Tongue (tissue), 1 donor: ENCODE measurements at regions not wholly inside any gene's neighbourhood (a gene's known extent, or its start where the extent isn't known, plus 50 kb on each side); places are given as distances from the start of the nearest gene placed in this dataset.
A peak's percentile ranks its signal among the peaks of the same experiment; 100 is the strongest.

ENCODE experiments used
- DNase-seq: peaks from one replicate; pipeline ENCODE4 v3.0.0-alpha.2; 2015

DNA sequence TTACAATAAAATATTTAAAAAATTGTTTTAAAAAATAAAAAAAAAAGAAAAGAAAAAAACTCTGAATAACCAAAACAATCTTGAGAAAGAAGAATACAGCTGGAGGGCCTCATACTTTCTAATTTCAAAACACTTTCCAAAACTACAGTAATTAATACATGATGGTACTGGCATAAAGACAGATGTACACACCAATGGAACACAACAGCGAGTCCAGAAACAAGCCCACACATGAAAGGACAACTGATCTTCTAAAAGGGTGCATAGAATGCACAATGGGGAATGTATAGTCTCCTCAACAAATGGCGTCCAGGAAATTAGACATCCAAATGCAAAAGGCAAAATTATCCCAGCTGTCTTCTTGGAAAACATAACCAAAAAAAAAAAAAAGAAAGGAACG is 99.6 kb downstream of the LURAP1L start:
- no peak for DNase-seq

DNA sequence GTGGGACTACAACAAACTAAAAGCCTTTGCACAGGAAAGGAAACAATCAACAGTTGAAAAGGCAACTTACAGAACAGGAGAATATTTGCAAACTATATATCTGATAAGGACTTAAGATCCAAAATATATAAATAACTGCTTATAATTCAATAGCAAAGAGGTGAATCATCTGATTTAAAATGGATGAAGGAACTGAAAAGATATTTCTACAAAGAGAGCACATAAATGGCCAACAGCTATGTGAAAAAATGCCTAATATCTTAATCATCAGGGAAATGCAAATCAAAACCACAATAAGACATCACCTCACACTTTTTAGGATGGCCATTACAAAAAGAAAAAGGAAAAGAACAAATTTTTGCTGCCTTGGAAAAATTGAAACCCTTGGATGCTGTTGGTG is 100.4 kb downstream of the LURAP1L start:
- DNase-seq = no peak

DNA sequence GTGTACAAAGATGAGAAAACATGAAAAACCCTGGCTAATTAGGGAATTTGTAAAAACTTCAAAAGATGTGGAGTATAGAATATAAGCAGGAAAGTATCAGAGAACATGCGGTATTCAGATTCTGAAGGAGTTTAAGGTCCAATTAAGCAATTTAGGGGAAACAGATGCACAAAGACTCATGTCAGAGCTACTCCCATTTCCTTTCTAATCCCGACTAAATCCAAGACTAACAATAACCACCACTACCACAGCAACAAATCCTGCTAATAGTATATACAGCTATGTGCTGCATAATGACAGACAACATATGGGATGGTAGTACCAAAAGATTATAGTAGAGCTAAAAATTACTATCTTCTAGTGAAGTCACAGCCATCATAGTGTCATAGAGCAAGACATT is 102.1 kb downstream of the LURAP1L start:
- peak; percentile 38 for DNase-seq

DNA sequence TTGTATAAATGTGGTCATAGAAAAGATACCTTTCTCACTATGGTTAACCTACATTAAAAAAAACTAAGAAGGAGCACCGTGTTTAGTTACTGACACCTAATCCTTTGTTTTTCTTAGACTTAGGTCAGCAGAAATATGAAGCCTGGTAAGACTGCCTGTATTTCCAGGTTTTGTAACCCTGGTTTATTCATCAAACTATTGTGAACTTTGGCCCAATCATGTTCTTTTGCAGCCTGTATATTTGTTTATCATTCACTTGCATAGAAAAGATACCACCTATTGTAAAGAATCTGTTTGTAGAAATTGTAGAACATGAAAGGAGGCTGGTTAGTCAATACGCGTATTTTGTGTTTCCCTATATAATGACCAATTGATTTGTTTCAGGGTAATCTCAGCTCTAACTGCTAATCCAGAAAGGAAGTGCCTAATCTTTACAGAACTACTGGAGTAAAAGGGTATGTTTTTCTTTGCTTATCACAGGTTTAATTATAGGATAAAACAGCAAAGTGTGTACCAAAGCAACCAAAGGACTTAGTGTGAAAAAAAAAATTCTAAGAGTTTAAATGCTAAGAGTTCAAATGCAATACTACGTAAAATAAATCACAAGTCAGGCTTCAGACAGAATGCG is 103.6 kb downstream of the LURAP1L start:
- DNase-seq = no peak

DNA sequence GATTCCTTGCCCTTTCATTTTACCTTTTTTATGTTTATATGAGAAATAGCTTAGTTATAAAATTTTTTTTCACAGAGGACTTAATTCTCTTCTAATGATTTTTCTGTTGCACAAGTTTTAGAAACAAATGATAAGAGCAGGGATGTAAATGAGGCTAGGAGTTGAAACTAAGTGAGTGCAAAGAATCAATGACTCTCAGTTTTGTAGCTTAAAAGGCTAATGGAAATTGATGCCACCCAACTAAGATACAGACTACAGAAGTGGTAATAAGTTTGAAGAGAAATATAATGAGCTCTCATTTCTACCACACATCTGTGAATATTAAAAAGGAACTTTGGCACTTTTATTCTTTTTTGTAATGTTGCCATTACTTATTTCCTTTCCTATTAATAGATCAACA is 105.1 kb downstream of the LURAP1L start:
- DNase-seq = no peak

DNA sequence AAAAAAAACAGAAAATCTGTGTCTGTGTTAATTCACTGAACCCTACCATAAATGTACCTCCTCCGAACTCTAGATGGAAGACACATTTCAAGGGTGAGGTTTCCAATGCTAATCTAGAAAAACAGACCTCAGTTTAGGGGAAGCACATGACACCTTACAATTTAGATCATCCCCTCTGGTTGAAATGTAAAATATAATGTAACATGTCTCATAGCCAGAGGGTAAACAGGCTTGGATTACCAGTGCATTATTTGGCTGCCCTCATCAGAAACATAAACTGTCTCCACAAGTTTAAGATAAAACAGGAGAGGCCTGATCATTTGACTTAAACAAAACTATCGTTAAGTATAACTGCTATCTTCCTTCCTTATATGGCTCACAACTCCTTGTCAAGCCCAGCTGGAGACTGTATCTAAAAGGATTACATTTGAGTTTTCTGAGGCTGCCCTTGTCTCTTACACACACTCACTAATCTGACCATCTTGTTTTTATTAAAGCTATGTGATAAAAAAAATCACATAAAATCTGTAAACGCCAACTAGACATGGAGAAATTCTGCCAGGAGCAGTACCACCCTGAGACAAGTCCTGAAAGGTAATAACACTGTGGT is 105.7 kb downstream of the LURAP1L start:
- DNase-seq = no peak

DNA sequence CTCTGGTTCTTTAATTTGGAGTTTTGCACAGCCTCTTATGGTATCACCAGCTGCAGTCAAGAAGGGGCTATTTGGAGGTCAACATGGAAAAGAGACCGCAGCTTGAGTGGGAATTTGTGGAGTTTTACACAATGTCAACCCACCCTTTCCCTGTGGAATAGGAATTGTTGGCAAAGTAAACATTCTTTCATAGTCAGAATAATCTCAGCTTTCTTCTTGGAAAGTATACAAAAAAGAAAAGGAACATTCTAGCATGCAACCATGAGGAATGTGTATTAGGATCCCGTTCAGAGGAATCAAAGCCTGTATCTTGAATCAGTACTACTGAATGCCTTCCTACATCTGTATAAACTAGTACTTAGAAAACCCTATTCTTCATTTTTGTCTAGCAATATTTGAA is 107.6 kb downstream of the LURAP1L start:
- peak; percentile 80 for DNase-seq

DNA sequence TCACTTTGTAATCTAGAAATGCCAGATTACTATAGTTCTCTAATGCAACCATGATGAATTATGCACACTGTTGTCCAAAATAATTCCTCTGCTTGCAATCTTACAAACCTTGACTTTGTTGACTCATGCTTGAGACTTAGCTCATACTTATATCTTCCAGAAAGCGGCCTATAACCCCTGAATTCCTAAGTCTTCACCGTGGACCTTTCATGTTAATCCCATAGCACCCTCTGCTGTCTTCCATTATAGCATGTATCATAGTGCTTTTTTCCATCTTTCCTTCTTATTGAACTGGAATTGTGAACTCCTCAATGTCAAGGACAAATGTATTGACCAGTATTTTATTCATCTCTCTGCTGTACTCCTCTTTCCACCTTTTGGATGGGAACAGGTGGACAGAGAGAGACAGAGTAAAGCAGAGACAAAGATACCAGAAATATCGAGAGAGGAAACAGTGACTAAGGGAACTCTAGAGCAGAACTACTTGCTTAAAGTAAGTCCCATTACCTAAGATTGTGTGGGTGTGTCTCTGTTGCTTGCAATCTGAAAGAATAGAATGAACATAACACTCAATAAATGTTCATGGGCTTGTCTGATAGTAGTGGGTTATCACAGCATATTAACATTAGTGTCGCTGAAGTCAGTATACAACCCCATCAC is 110.0 kb downstream of the LURAP1L start:
- DNase-seq = no peak

DNA sequence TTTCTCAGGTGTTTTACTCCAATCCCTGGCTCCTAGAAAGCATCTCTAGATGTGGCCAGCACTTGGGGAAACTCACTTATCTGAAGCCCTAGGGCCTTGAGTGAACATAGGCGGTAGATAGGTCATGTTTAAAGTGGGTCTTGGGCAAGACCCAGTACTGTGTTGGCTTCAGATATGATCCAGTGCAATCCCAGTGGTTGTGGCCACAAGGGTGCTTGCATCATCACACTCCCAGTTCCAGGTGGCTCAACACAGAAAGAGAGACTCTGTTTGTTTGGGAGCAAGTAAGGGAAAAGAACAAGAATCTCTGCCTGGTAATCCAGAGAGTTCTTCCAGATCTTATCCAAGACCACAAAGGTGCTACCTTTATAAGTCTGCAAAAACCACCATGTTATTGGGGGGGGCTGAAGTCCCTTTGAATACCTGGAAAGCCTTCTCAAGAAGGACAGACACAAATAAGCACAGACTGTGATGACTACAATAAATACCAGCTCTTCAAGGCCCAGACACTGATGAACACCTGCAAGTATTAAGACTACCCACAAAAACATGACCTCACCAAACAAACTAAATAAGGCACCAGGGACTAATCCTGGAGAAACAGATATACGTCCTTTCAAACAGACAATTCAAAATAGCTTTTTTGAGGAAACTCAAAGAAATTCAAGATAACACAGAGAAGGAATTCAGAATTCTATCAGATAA is 114.7 kb downstream of the LURAP1L start:
- DNase-seq = no peak

DNA sequence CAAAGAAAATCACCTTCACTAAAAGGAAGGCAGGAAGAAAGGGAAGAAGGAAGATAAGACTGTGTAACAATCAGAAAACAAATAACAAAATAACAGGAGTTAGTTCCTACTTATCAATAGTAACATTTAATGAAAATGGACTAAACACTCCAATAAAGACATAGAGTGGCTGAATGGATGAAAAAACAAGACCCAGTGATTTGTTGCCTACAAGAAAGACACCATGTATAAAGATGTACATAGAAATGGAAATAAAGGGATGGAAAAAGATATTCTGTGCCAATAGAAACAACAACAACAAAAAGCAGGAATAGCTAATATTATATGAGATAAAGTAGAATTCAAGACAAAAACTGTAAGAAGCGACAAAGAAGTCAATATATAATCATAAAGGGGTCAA is 116.8 kb downstream of the LURAP1L start:
- DNase-seq = no peak

DNA sequence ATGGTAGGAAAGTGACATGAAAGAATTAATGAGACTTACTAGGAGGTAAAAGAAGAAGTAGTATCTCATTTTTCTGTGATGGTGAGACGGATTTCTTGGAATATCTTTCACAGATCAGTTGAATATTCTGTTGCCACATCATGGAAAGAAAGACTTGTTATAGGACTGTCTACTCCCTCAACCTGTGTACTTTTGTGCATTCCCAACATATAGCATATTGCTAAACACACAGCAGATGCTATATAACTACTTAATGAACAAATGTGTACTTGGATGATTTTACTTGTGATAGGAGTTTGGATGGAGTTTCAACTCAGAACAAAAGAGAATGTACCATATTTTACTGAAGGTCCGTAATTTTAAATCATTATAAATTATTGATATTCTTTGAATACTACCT is 128.5 kb downstream of the LURAP1L start:
- no peak for DNase-seq

DNA sequence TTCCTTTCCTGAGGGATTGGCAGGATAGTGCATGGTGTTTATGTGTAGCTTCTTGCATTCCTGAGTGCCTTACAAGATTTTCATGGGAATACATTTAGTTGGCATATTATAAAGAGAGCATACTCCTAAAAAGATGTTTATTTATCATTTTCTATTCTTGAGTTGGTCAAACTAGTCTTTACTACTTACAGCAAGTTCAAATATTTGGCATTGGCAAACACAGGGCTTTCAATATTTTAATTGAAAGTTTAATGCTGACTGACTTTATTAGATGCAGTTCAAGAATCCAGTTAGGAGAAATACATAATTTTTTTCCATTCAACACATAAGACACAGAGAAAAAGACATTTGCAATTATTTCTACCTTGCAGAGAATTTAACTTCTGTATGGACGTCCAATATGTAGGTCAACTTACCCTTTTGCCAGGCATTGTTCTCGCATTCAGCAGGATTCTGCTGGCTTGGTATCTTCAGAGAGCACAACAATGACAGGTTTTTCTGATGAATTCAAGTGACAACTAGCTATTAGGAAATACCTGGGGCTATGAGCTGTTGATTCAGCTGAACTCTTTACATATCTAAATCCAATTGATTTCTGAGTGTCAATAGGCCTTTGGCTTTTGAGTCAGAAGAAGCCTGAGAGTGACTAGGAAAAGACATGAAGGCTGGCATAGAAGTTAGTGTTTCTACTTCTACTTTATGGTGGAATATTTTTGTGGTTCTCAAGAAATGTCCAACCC is 129.6 kb downstream of the LURAP1L start:
- DNase-seq = no peak

DNA sequence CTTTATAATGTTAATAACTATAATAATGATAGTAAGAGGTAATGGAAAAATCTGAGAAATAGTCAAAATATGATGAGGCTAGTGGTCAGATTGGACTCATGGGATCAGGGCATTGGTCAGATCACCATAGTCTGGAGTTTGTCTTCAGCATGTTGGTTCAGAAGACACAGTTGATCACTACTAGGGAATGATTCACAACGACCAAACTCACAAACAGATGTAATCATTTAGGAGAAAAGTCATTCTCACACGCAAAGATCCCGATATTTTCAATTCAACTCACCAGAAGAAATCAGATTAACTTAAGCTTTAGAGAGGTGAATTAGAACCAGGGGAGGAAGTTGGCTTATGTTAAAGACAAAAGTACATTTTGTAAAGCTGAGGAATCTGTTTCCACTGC is 131.8 kb downstream of the LURAP1L start:
- no peak for DNase-seq

DNA sequence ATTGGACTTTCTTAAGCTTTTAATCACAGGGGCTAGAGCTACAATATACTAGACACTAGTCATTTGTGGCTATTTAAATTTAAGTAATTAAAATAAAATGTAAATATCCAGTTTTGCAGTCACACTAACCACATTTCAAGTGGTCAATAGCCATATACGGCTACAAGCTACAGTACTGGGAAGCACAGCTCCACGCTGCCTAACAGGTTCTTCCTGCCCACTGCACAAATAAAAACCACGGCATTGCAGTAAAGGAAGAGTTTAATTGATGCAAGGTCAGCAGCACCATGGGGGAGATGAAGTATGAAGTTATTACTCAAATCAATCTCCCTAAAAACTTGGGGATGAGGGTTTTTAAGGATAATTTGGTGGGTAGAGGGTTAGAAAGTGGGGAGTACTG is 134.1 kb downstream of the LURAP1L start:
- no peak for DNase-seq

DNA sequence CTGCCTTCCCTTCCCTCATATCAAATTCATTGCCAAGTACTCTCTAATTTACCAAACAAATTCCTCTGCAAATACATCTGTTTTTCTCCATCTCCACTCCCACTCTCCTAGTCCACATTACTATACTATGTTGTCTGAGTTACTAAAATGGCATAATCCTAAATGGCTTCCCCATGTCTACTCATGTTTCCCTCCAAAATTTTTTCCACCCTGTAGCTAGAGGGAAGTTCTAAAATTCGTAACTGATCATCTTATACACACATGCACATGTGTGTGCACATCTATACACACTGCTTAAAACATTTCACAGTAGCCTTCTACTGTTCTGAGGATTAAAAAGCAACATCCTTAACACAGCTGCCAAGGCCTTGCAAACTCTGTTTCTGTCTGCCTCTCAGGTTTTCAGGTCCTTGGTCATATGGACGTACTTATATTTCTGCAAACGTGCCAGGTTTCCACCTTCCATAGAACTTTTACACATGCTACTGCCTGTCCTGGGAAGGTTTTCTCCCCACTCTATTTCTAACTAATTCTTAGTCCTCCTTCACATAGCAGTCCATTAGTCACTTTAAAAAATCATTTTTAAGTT is 140.6 kb downstream of the LURAP1L start:
- peak; percentile 71 for DNase-seq

DNA sequence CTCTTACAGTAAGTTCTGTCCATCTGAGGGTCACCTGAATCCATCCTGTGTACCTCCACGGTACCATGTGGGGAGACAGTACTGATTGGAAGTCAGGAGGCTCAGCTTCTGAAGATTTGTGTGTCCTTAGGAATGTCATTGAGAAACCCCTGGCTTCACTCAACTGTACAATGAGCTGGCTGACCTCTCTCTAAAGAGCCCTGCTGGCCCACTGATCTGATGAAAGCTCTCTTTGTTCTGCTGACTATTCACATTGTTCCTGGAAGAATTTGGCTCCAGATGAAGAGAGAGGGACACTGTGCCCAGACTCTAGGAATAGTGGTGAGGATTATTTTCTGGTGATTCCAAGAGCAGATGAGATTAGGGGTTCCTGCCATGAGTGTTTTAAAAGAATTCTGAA is 141.2 kb downstream of the LURAP1L start:
- DNase-seq = peak; percentile 30

DNA sequence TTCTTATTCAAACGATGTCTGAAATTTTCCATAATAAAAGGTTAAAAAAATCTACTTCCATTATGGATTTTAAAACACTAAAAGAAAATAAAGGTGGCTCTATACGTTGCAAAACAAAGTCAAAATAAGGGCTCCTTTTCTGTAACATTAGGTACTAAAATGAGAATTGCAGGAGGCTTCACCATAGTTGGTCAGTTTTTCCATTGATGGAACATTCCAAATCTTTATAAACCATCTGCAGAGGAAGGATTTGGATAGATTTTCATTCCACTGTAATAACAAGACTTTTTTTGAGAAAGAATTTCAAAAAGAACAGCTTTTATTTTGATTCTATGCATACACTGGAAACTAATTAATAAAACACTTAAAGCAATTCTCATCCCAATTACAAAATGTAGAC is 145.6 kb downstream of the LURAP1L start:
- no peak for DNase-seq

DNA sequence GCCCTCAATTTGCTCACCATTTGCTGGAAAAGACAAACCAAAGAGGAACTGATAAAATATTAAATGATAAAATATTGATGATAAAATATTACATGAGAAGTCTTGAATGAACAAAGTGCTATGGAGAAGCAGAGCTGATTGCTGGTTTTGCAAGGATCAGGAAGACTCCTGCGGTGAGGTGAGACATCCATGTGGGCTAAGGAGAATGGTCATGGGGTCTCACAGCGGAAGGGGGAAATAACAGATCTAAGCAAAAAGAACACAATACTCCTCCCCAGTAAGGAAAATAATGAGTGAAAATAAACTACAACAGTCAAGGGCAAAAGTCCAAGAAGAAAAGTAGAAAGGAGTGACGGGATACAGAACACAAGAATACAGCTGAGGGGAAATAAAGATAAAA is 146.8 kb downstream of the LURAP1L start:
- no peak for DNase-seq

DNA sequence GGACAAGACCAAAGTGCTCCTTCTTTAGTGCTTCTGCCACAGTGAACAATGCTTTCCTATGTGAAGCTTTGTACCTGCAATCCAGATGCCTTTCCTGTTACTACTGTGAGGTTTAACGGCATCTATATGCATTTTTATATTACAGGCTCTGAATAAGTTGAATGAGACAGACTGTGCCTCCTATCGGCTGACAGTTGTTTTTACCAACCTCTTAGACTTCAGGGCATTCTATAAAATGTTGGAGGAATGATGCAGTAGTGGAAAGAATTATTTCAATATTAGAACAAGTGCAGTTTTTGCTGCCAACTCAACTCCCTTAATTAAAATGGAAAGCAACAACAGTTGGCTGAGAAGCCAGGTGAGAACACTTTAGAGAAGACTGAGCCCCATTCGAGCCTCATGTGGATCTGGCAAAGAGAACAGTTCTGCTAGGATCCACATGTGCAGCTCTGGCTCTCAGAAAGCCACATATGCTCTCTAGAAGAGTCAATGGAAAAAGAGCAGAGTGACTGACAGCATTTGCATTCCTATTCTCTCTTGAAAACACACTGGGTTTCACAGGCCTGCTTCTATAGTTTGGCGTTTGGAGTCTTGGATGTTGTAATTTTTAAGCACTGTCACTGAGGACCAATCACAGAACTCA is 147.5 kb downstream of the LURAP1L start:
- peak; percentile 77 for DNase-seq

DNA sequence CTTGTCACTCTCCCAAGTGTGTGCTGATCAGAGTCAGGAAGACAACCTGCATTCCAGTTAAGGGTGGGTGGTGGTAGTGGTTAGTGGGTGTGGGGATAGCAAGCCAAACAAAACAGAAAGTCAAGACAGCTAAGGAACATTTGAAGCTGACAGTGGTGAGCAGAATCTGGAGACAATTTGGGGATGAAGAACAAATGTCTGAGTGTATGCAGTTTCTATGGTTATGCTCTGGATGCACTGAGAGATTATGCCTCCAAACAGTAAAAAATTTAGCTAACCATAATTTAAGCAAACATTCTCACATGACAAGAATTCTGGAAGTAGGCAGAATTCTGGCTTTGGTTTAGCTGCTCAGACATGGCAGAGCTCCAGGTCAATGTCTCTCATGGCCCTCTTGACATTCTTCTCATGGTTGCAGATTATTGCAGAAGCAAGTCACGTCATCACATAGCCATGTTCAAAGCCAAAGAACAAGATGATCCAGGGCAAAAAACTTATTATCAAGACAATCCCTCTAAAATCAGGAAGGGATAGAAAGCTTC is 148.7 kb downstream of the LURAP1L start:
- DNase-seq = peak; percentile 67

DNA sequence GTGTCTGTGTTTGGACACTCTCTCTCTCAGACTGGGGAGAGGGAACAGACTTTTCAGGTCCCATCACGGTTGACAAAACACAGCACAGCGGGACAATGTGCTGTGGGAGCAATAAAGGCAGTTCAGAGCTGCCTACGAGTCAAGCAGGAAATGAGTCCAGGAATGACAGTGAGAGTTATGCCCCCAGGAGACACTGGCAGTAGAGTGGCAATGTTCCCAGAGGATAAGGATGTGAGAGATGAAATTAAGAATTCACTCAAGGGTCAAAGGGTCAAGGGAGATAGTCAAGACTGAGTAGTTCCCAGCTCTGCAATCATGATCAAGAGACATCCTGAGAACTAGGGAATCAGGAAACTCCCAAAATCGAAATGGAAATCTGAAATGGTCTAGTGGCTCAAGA is 156.1 kb downstream of the LURAP1L start:
- no peak for DNase-seq

DNA sequence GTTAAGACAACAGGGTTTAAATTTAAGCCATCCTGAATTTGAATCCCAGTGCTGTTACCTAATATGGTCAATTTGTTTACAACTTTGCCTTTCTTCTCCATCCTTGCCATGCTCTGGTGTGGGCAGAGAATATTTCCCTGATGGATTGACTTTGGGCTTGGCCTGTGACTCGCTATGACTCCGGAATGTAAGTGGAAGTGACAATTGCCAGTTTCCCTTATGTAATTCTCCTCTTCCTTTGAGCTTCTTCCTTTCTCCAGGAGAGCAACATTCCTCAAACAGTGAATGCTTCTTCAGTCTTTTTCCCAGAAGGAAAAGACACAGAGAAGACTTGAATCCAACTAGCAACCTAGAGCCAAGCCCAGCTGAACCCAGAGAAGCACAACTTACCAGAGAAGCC is 159.1 kb downstream of the LURAP1L start:
- no peak for DNase-seq
